A673 (cell line): ENCODE measurements at regions not wholly inside any gene's neighbourhood (a gene's known extent, or its start where the extent isn't known, plus 50 kb on each side); places are given as distances from the start of the nearest gene placed in this dataset.

Experiments used
- BruUV-seq: library from RNA; stranded (reverse); fragments of 400-500 nt; replicated peaks from 2 replicates; lab custom pipeline; 2021; lab: Mats Ljungman, UMichigan
- CTCF ChIA-PET: fragments of 300-600 bp; sonication (Branson Sonifier 250); formaldehyde crosslinking; loops from one replicate; lab custom pipeline; 2022; ENCODE audit warnings: antibody characterized with exemption; lab: Charles Lee
- POLR2A ChIA-PET: fragments of 300-600 bp; sonication (Branson Sonifier 250); formaldehyde crosslinking; loops from one replicate; lab custom pipeline; 2022; ENCODE audit warnings: antibody characterized with exemption; ENCODE audit not compliant: low non-redundant PET; lab: Charles Lee
- DNase-seq: peaks from one replicate; pipeline ENCODE4 v3.0.0-alpha.2; 2015; ENCODE audit warnings: low spot score
- H3K27ac ChIP-seq: fragments of 200-600 bp; sonication (generic); 2 replicates; pipeline ENCODE4 v1.5.1; 2016; ENCODE audit warnings: mixed run types, low read depth, mild to moderate bottlenecking, mixed read lengths, antibody characterized with exemption, low read length; ENCODE audit not compliant: poor library complexity, severe bottlenecking
- H3K27me3 ChIP-seq: fragments of 200-600 bp; sonication (generic); replicated peaks from 2 replicates; pipeline ENCODE4 v1.6.1; 2017; ENCODE audit warnings: mixed run types, low read depth, mild to moderate bottlenecking, mixed read lengths, antibody characterized with exemption, low read length; ENCODE audit not compliant: insufficient read depth, poor library complexity
- H3K36me3 ChIP-seq: fragments of 200-600 bp; sonication (generic); 2 replicates; pipeline ENCODE4 v1.6.1; 2016; ENCODE audit warnings: mixed run types, mild to moderate bottlenecking, mixed read lengths, antibody characterized with exemption, low read length; ENCODE audit not compliant: insufficient read depth, poor library complexity, severe bottlenecking
- H3K4me1 ChIP-seq: fragments of 200-600 bp; sonication (generic); 2 replicates; pipeline ENCODE4 v1.6.1; 2017; ENCODE audit warnings: mixed run types, mild to moderate bottlenecking, mixed read lengths, antibody characterized with exemption, low read length; ENCODE audit not compliant: insufficient read depth, poor library complexity, severe bottlenecking
- H3K4me3 ChIP-seq: fragments of 200-600 bp; sonication (generic); 2 replicates; pipeline ENCODE4 v1.5.1; 2016; ENCODE audit warnings: low read depth, mixed run types, mild to moderate bottlenecking, mixed read lengths, low read length; ENCODE audit not compliant: poor library complexity, severe bottlenecking
- H3K9me3 ChIP-seq: fragments of 200-600 bp; sonication (generic); 2 replicates; pipeline ENCODE4 v1.6.1; 2016; ENCODE audit warnings: mixed run types, low read depth, mild to moderate bottlenecking, mixed read lengths, antibody characterized with exemption, low read length; ENCODE audit not compliant: poor library complexity, severe bottlenecking
- CTCF ChIP-seq: fragments of 300-800, 200-600 bp; sonication (generic); conservative IDR thresholded peaks from 2 replicates; pipeline ENCODE4 v1.5.1; 2017; ENCODE audit warnings: low read depth, mild to moderate bottlenecking, antibody characterized with exemption, low read length, moderate library complexity, mixed read lengths
- EZH2 ChIP-seq: fragments of 200-600 bp; sonication (generic); IDR thresholded peaks from 2 replicates; pipeline ENCODE4 v1.6.1; 2017; ENCODE audit warnings: borderline replicate concordance, low read depth, mild to moderate bottlenecking, mixed read lengths, antibody characterized with exemption, low read length; ENCODE audit not compliant: poor library complexity, severe bottlenecking
- intact Hi-C: fragments of 100-400 bp; cut with micrococcal nuclease; formaldehyde crosslinking; loops from one replicate; pipeline ENCODE4 v1.10.0; 2022; ENCODE audit not compliant: unreplicated experiment

DNA sequence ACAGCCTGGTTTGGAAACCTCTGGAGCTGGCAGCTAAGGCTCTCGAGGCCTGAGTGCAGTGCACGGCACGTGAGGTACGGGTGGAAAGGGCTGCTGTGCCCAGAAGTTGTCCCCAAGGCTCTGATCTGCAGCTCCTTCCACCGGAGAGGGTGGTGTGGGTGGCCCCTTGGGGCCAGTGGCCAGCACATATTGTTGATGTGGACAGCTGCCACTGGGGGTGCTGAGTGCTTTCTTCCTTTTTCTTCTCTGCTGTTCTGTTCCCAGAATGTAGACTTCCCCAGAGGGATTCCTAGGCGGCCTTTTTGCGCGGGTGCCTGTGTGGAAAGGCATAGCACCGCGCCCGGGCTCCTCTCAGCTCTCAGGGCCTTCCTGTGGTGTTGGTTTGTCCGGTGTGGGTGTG lies 1476.5 kb downstream of the TBC1D22A start:
- no peak overlapping the region for H3K4me3 ChIP-seq
- POLR2A ChIA-PET, result no interaction called here
- CTCF ChIA-PET, result no interaction called here
- H3K36me3 ChIP-seq, result no peaks in the 10 kb centered on the region
- DNase-seq, result no peak
- no peak for TF ChIP-seq EZH2
- TF ChIP-seq CTCF, result no peak
- peaks cover 3% of the 10 kb centered on the region for H3K9me3 ChIP-seq
- BruUV-seq, result no TSS peak
- no peaks in the 10 kb centered on the region for H3K4me1 ChIP-seq
- H3K27ac ChIP-seq, result no peak overlapping the region
- intact Hi-C loops, result no loop called here
- no peaks in the 10 kb centered on the region for H3K27me3 ChIP-seq

- BruUV-seq, result no TSS peak
- intact Hi-C loops, result no loop called here
- CTCF ChIA-PET, result no interaction called here
- no peak overlapping the region for H3K27ac ChIP-seq
- peaks cover 4% of the 10 kb centered on the region for H3K9me3 ChIP-seq
- H3K27me3 ChIP-seq, result no peaks in the 10 kb centered on the region
- POLR2A ChIA-PET, result no interaction called here
- no peak for DNase-seq
- TF ChIP-seq CTCF (no peak), EZH2 (no peak)
- H3K36me3 ChIP-seq, result no peaks in the 10 kb centered on the region
- no peaks in the 10 kb centered on the region for H3K4me1 ChIP-seq
- H3K4me3 ChIP-seq, result no peak overlapping the region
These were observed 1476.0 kb downstream of the TBC1D22A start for GRCh38 chr22:48238284-48238915.

GRCh38 chr22:48237466-48238283 lies 1475.2 kb downstream of the TBC1D22A start:
- Histone ChIP-seq H3K36me3 (no peaks in the 10 kb centered on the region), H3K4me3 (no peak overlapping the region), H3K27ac (no peak overlapping the region), H3K27me3 (no peaks in the 10 kb centered on the region), H3K9me3 (peaks cover 4% of the 10 kb centered on the region), H3K4me1 (no peaks in the 10 kb centered on the region)
- no peak for DNase-seq
- no TSS peak for BruUV-seq
- CTCF ChIA-PET, result no interaction called here
- TF ChIP-seq CTCF (no peak), EZH2 (no peak)
- intact Hi-C loops, result no loop called here
- POLR2A ChIA-PET, result no interaction called here
